ENCODE measurements at regions not wholly inside any gene's neighbourhood (a gene's known extent, or its start where the extent isn't known, plus 50 kb on each side); places are given as distances from the start of the nearest gene placed in this dataset.
"Not testable (repeated sequence)": the region's sequence is repeated elsewhere in the genome, so short reads cannot be mapped to it uniquely, and the experiment has no call there.

GRCh38 chr1:81252471-81253151, 548.1 kb upstream of the ADGRL2 start:
- H3K4me1 ChIP-seq (replicated peaks) = no peaks in the 10 kb centered on the region
- no peak overlapping the region for H3K4me3 ChIP-seq
- H3K36me3 ChIP-seq = no peaks in the 10 kb centered on the region
- no peak overlapping the region for H3K27ac ChIP-seq
- H3K27me3 ChIP-seq (replicated peaks; ENCODE audit: insufficient read depth) = no peaks in the 10 kb centered on the region
- no peak for DNase-seq (ENCODE audit: low spot score)
- H3K9me3 ChIP-seq = no peaks in the 10 kb centered on the region
- TF ChIP-seq CTCF (IDR thresholded peaks at IDR 0.05) (no peak), POLR2A (IDR thresholded peaks at IDR 0.05) (no peak), POLR2AphosphoS5 (IDR thresholded peaks at IDR 0.05) (no peak)
- intact Hi-C loops (cut with DNase I) = no loop called here

- intact Hi-C loops (cut with DNase I); H3K9me3 ChIP-seq; H3K36me3 ChIP-seq: not testable (repeated sequence)
Measured at GRCh38 chr1:81250825-81251224, 549.9 kb upstream of the ADGRL2 start.

GRCh38 chr1:81245084-81245715, 555.5 kb upstream of the ADGRL2 start:
- not testable (repeated sequence) for H3K27ac ChIP-seq; DNase-seq (ENCODE audit: low spot score)
- WGBS = 94% methylated on average over 6 of the region's 6 CpGs

More at GRCh38 chr1:81250825-81251224, 549.9 kb upstream of the ADGRL2 start:
- WGBS = 94% methylated on average over 4 of the region's 5 CpGs
- not testable (repeated sequence) for DNase-seq (ENCODE audit: low spot score); H3K4me3 ChIP-seq; H3K4me1 ChIP-seq (replicated peaks); H3K27ac ChIP-seq; H3K27me3 ChIP-seq (replicated peaks; ENCODE audit: insufficient read depth)

GRCh38 chr1:81244612-81245011, 556.1 kb upstream of the ADGRL2 start:
- H3K27me3 ChIP-seq (replicated peaks; ENCODE audit: insufficient read depth); DNase-seq (ENCODE audit: low spot score); H3K4me3 ChIP-seq; H3K9me3 ChIP-seq; H3K27ac ChIP-seq; H3K4me1 ChIP-seq (replicated peaks); intact Hi-C loops (cut with DNase I); H3K36me3 ChIP-seq: not testable (repeated sequence)
- 88% methylated on average over 3 of the region's 3 CpGs for WGBS

More at GRCh38 chr1:81245084-81245715, 555.5 kb upstream of the ADGRL2 start:
- H3K9me3 ChIP-seq; H3K4me1 ChIP-seq (replicated peaks); intact Hi-C loops (cut with DNase I); H3K27me3 ChIP-seq (replicated peaks; ENCODE audit: insufficient read depth); H3K36me3 ChIP-seq; H3K4me3 ChIP-seq: not testable (repeated sequence)

- no peaks in the 10 kb centered on the region for H3K27me3 ChIP-seq (replicated peaks; ENCODE audit: insufficient read depth)
- H3K36me3 ChIP-seq = no peaks in the 10 kb centered on the region
- no peak overlapping the region for H3K4me3 ChIP-seq
- no peak overlapping the region for H3K27ac ChIP-seq
- 78% methylated on average over 2 of the region's 2 CpGs for WGBS
- no peak for TF ChIP-seq POLR2A (IDR thresholded peaks at IDR 0.05)
- no peak for TF ChIP-seq CTCF (IDR thresholded peaks at IDR 0.05)
- TF ChIP-seq POLR2AphosphoS5 (IDR thresholded peaks at IDR 0.05) = no peak
- no peaks in the 10 kb centered on the region for H3K4me1 ChIP-seq (replicated peaks)
- H3K9me3 ChIP-seq = no peaks in the 10 kb centered on the region
- DNase-seq (ENCODE audit: low spot score) = no peak
- intact Hi-C loops (cut with DNase I) = no loop called here
Measured at GRCh38 chr1:81242103-81242502, 558.6 kb upstream of the ADGRL2 start.

GRCh38 chr1:81238129-81238528, 562.6 kb upstream of the ADGRL2 start:
- TF ChIP-seq POLR2AphosphoS5 (IDR thresholded peaks at IDR 0.05) (no peak), CTCF (IDR thresholded peaks at IDR 0.05) (no peak), POLR2A (IDR thresholded peaks at IDR 0.05) (no peak)
- Histone ChIP-seq H3K27me3 (replicated peaks; ENCODE audit: insufficient read depth) (no peaks in the 10 kb centered on the region), H3K27ac (no peak overlapping the region), H3K4me3 (no peak overlapping the region), H3K36me3 (no peaks in the 10 kb centered on the region), H3K9me3 (no peaks in the 10 kb centered on the region), H3K4me1 (replicated peaks) (no peaks in the 10 kb centered on the region)
- intact Hi-C loops (cut with DNase I) = no loop called here
- DNase-seq (ENCODE audit: low spot score) = no peak
- 81% methylated on average over 3 of the region's 3 CpGs for WGBS

Measured in prostate gland (tissue), 2 donors.